Ascending aorta (tissue), 2 donors: ENCODE measurements at regions not wholly inside any gene's neighbourhood (a gene's known extent, or its start where the extent isn't known, plus 50 kb on each side); places are given as distances from the start of the nearest gene placed in this dataset.
A peak's percentile ranks its signal among the peaks of the same experiment; 100 is the strongest.

ENCODE experiments used
- DNase-seq, 2 donors: peaks; one replicate each; pipeline ENCODE4 v3.0.0-alpha.2; 2019; ENCODE audit warnings: low spot score in 2 of 2
- H3K27ac ChIP-seq, 2 donors: fragments of 200-600 bp; sonication (generic); one replicate each; pipeline ENCODE4 v1.5.1; 2016 to 2017; ENCODE audit warnings: mild to moderate bottlenecking in 1 of 2
- H3K27me3 ChIP-seq: fragments of 200-600 bp; sonication (generic); one replicate; pipeline ENCODE4 v1.5.1; 2017
- H3K36me3 ChIP-seq, 2 donors: fragments of 200-600 bp; sonication (generic); one replicate each; pipeline ENCODE4 v1.5.1; 2016
- H3K4me1 ChIP-seq, 2 donors: fragments of 200-600 bp; sonication (generic); one replicate each; pipeline ENCODE4 v1.5.1; 2016 to 2017; ENCODE audit warnings: mild to moderate bottlenecking in 1 of 2
- H3K4me3 ChIP-seq, 2 donors: fragments of 200-600 bp; sonication (generic); one replicate each; pipeline ENCODE4 v1.5.1; 2016 to 2017; ENCODE audit warnings: mild to moderate bottlenecking in 1 of 2
- H3K9me3 ChIP-seq, 2 donors: fragments of 200-600 bp; sonication (generic); one replicate each; pipeline ENCODE4 v1.5.1; 2016
- intact Hi-C: fragments of 100-400 bp; cut with DNase I; formaldehyde crosslinking; loops from one replicate; pipeline ENCODE4 v1.15.1; 2023
- TF ChIP-seq, protein P1 (sequence below), 3 experiments: fragments of 200-600 bp in 2 of 3; fragments of 450-650 bp in 1 of 3; sonication (generic) in 2 of 3; IDR thresholded peaks; one replicate each; pipeline ENCODE4 v1.5.1; 2016 to 2019; ENCODE audit warnings: antibody characterized with exemption in 3 of 3, mild to moderate bottlenecking in 1 of 3, moderate library complexity in 1 of 3

GRCh38 chr20:23178806-23179205 is 92.7 kb upstream of the CD93 start:
- H3K4me1 ChIP-seq: no peaks in the 10 kb centered on the region
- TF ChIP-seq, protein P1, sequence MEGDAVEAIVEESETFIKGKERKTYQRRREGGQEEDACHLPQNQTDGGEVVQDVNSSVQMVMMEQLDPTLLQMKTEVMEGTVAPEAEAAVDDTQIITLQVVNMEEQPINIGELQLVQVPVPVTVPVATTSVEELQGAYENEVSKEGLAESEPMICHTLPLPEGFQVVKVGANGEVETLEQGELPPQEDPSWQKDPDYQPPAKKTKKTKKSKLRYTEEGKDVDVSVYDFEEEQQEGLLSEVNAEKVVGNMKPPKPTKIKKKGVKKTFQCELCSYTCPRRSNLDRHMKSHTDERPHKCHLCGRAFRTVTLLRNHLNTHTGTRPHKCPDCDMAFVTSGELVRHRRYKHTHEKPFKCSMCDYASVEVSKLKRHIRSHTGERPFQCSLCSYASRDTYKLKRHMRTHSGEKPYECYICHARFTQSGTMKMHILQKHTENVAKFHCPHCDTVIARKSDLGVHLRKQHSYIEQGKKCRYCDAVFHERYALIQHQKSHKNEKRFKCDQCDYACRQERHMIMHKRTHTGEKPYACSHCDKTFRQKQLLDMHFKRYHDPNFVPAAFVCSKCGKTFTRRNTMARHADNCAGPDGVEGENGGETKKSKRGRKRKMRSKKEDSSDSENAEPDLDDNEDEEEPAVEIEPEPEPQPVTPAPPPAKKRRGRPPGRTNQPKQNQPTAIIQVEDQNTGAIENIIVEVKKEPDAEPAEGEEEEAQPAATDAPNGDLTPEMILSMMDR (IDR thresholded peaks at IDR 0.05): no peak
- H3K4me3 ChIP-seq: no peak overlapping the region
- intact Hi-C loops: no loop called here
- no peaks in the 10 kb centered on the region for H3K27me3 ChIP-seq
- DNase-seq: peak in 1 of 2 donors; percentile 59
- H3K36me3 ChIP-seq: no peaks in the 10 kb centered on the region
- peaks cover 0 to 6% of the 10 kb centered on the region in 2 donors for H3K9me3 ChIP-seq
- peak overlapping the region in 1 of 2 donors; percentile 13 for H3K27ac ChIP-seq

DNA sequence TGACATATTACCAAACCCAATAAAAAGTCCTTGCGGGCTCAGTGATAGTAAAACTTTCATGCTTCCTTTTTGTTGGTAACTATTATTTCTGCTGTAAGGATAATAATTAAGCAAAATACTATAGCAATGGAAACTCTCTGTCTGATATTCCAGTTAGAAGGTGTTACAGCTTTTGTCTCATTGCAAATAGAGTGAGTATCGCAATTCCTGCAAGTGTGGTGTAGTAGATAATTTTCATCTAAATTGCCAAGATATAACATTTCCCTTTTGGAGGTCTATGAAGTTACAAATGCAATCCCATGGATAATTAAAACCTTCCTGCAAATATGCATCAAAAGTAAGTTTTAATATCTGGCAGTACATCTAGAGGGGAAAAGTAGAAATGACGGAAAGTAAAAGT is 88.7 kb upstream of the CD93 start:
- H3K36me3 ChIP-seq: no peaks in the 10 kb centered on the region
- H3K4me3 ChIP-seq: no peak overlapping the region
- intact Hi-C loops: no loop called here
- H3K27me3 ChIP-seq: no peaks in the 10 kb centered on the region
- H3K27ac ChIP-seq: no peak overlapping the region
- no peaks in the 10 kb centered on the region for H3K4me1 ChIP-seq
- no peak for DNase-seq
- TF ChIP-seq, protein P1 (IDR thresholded peaks at IDR 0.05): no peak
- H3K9me3 ChIP-seq: peaks cover 0 to 6% of the 10 kb centered on the region in 2 donors

- TF ChIP-seq, protein P1 (IDR thresholded peaks at IDR 0.05): no peak
- H3K27ac ChIP-seq: no peak overlapping the region
- peaks cover 5 to 10% of the 10 kb centered on the region in 2 donors for H3K4me1 ChIP-seq
- H3K9me3 ChIP-seq: no peaks in the 10 kb centered on the region
- intact Hi-C loops: no loop called here
- H3K4me3 ChIP-seq: no peak overlapping the region
- no peak for DNase-seq
- no peaks in the 10 kb centered on the region for H3K27me3 ChIP-seq
- H3K36me3 ChIP-seq: no peaks in the 10 kb centered on the region
These were observed 81.3 kb upstream of the CD93 start for GRCh38 chr20:23167431-23167830.

- Histone ChIP-seq H3K4me1 (peaks cover 5 to 18% of the 10 kb centered on the region in 2 donors), H3K9me3 (no peaks in the 10 kb centered on the region), H3K4me3 (no peak overlapping the region), H3K27me3 (no peaks in the 10 kb centered on the region), H3K36me3 (no peaks in the 10 kb centered on the region), H3K27ac (no peak overlapping the region)
- intact Hi-C loops: no loop called here
- TF ChIP-seq, protein P1 (IDR thresholded peaks at IDR 0.05): no peak
- DNase-seq: peak in 1 of 2 donors; percentile 53
These were observed 80.4 kb upstream of the CD93 start for GRCh38 chr20:23166563-23166962.

DNA sequence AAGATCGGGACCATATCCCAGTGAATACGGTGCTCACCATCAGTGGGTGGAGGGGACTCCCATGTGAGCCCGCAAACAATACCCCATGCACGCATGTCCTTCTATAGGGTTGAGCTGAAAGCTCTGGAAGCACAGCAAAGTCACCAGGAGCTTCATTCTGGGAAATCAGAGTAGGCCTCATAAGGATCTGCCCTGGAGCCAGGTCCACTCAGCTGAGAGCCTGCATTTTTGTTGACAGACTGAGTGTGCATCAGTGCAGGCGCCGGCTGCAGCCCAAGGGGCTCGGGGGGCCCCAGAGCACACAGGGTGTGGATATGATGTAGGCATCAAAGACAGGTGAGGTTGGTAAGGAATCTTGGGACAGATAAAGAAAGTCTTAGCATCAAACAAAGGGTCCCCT is 79.8 kb upstream of the CD93 start:
- H3K27me3 ChIP-seq: no peaks in the 10 kb centered on the region
- H3K4me3 ChIP-seq: no peak overlapping the region
- TF ChIP-seq, protein P1 (IDR thresholded peaks at IDR 0.05): no peak
- no peaks in the 10 kb centered on the region for H3K36me3 ChIP-seq
- H3K4me1 ChIP-seq: peaks cover 5 to 23% of the 10 kb centered on the region in 2 donors
- DNase-seq: no peak
- no peaks in the 10 kb centered on the region for H3K9me3 ChIP-seq
- no peak overlapping the region for H3K27ac ChIP-seq
- intact Hi-C loops: no loop called here

GRCh38 chr20:23165307-23165750 is 79.2 kb upstream of the CD93 start:
- Histone ChIP-seq H3K36me3 (no peaks in the 10 kb centered on the region), H3K4me1 (peaks cover 9 to 28% of the 10 kb centered on the region in 2 donors), H3K9me3 (no peaks in the 10 kb centered on the region), H3K27ac (no peak overlapping the region), H3K27me3 (no peaks in the 10 kb centered on the region), H3K4me3 (no peak overlapping the region)
- intact Hi-C loops: no loop called here
- no peak for DNase-seq
- TF ChIP-seq, protein P1 (IDR thresholded peaks at IDR 0.05): no peak
